ENCODE measurements at regions not wholly inside any gene's neighbourhood (a gene's known extent, or its start where the extent isn't known, plus 50 kb on each side); places are given as distances from the start of the nearest gene placed in this dataset.

GRCh38 chr12:16492820-16493797, 112.9 kb downstream of the LMO3 start (continued):
- TF ChIP-seq ZNF646 (CRISPR knock-in tag; IDR thresholded peaks at IDR 0.05), result no peak
- no peak for TF ChIP-seq ZNF30 (CRISPR knock-in tag; IDR thresholded peaks at IDR 0.05)
- no peak for TF ChIP-seq ZNF101 (CRISPR knock-in tag; IDR thresholded peaks at IDR 0.05; ENCODE audit: borderline replicate concordance, low read depth)
- TF ChIP-seq HOXA7 (CRISPR knock-in tag; IDR thresholded peaks at IDR 0.05), result no peak
- TF ChIP-seq STAT5B (CRISPR knock-in tag; IDR thresholded peaks at IDR 0.05), result no peak
- TF ChIP-seq SIN3B (IDR thresholded peaks at IDR 0.05; ENCODE audit: low read length), result no peak
- TF ChIP-seq SMYD3 (CRISPR knock-in tag; IDR thresholded peaks at IDR 0.05), result 0 out of 2 replicates have a peak, but pooled peaks have one; percentile 25
- peak; percentile 37; the same call in 1 of the 2 replicates for TF ChIP-seq PHF21A (CRISPR knock-in tag; IDR thresholded peaks at IDR 0.05)
- TF ChIP-seq ZNF501 (CRISPR knock-in tag; IDR thresholded peaks at IDR 0.05), result no peak
- TF ChIP-seq SCMH1 (CRISPR knock-in tag; IDR thresholded peaks at IDR 0.05; ENCODE audit: borderline replicate concordance), result no peak
- no peak for TF ChIP-seq ZNF639 (CRISPR knock-in tag; conservative IDR thresholded peaks at IDR 0.05)
- no peak for TF ChIP-seq ZMYM3 (CRISPR knock-in tag; IDR thresholded peaks at IDR 0.05)
- no peak for TF ChIP-seq SIN3A (IDR thresholded peaks at IDR 0.05; ENCODE audit: borderline replicate concordance, low read depth, low read length)
- no peak for TF ChIP-seq NFATC3 (CRISPR knock-in tag; IDR thresholded peaks at IDR 0.05)
- peak; percentile 32; the same call in 1 of the 2 replicates for TF ChIP-seq RCOR2 (CRISPR knock-in tag; IDR thresholded peaks at IDR 0.05)
- TF ChIP-seq FOXJ3 (CRISPR knock-in tag; IDR thresholded peaks at IDR 0.05; ENCODE audit: borderline replicate concordance), result 0 out of 2 replicates have a peak, but pooled peaks have one; percentile 15
- no peak for TF ChIP-seq MNT (IDR thresholded peaks at IDR 0.05)
- TF ChIP-seq KAT8 (CRISPR knock-in tag; IDR thresholded peaks at IDR 0.05), result peak; percentile 35; the same call in 1 of the 2 replicates
- TF ChIP-seq ZNF33B (CRISPR knock-in tag; IDR thresholded peaks at IDR 0.05), result no peak
- peak; percentile 92 for TF ChIP-seq TEF (CRISPR knock-in tag; IDR thresholded peaks at IDR 0.05)

Data from HepG2 (cell line).